Vagina (tissue), 2 donors: ENCODE measurements at regions not wholly inside any gene's neighbourhood (a gene's known extent, or its start where the extent isn't known, plus 50 kb on each side); places are given as distances from the start of the nearest gene placed in this dataset.
"Not testable (repeated sequence)": the region's sequence is repeated elsewhere in the genome, so short reads cannot be mapped to it uniquely, and the experiment has no call there.

ENCODE experiments used
- POLR2A ChIP-seq, 2 donors: fragments of 450-650 bp; IDR thresholded peaks; one replicate each; pipeline ENCODE4 v1.6.1; 2017; ENCODE audit warnings: antibody characterized with exemption in 2 of 2, mild to moderate bottlenecking in 2 of 2, moderate library complexity in 2 of 2
- POLR2AphosphoS5 ChIP-seq, 2 donors: sonication (generic); formaldehyde crosslinking; IDR thresholded peaks; one replicate each; pipeline ENCODE4 v1.9.0; 2017; ENCODE audit warnings: antibody characterized with exemption in 2 of 2, mild to moderate bottlenecking in 2 of 2, low read depth in 1 of 2; ENCODE audit not compliant: insufficient read depth in 1 of 2
- TF ChIP-seq, protein P1 (sequence below), 3 experiments: fragments of 450-650 bp in 2 of 3; fragments of 200-600 bp in 1 of 3; sonication (generic) in 1 of 3; IDR thresholded peaks; one replicate each; pipeline ENCODE4 v1.5.1; 2017 to 2019; ENCODE audit warnings: antibody characterized with exemption in 3 of 3, mild to moderate bottlenecking in 2 of 3, moderate library complexity in 2 of 3

DNA sequence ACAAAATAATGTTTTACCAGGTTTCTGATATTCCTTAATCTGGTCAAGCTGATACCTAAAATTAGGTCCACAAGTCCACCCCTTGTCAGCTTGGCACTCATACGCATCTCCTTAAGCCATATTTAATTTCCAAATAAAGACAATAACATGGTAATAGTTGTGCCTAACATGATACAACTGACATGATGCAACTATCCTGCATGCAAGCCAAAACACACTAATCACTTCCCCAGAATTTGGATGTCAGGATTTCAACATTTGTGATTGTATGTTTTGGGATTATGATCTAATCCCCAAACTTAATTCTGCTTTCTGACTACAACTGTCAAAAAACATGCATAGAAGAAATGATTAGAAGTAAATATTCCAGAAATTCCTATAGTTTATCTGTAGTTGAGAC lies 174.4 kb upstream of the ZNF92 start:
- not testable (repeated sequence) for TF ChIP-seq POLR2A (IDR thresholded peaks at IDR 0.05); POLR2AphosphoS5 (IDR thresholded peaks at IDR 0.05; ENCODE audit: insufficient read depth in 1 of 2, low read depth in 1 of 2)
- TF ChIP-seq, protein P1, sequence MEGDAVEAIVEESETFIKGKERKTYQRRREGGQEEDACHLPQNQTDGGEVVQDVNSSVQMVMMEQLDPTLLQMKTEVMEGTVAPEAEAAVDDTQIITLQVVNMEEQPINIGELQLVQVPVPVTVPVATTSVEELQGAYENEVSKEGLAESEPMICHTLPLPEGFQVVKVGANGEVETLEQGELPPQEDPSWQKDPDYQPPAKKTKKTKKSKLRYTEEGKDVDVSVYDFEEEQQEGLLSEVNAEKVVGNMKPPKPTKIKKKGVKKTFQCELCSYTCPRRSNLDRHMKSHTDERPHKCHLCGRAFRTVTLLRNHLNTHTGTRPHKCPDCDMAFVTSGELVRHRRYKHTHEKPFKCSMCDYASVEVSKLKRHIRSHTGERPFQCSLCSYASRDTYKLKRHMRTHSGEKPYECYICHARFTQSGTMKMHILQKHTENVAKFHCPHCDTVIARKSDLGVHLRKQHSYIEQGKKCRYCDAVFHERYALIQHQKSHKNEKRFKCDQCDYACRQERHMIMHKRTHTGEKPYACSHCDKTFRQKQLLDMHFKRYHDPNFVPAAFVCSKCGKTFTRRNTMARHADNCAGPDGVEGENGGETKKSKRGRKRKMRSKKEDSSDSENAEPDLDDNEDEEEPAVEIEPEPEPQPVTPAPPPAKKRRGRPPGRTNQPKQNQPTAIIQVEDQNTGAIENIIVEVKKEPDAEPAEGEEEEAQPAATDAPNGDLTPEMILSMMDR (IDR thresholded peaks at IDR 0.05) = not testable (repeated sequence)
